ENCODE measurements at regions not wholly inside any gene's neighbourhood (a gene's known extent, or its start where the extent isn't known, plus 50 kb on each side); places are given as distances from the start of the nearest gene placed in this dataset.
"Not testable (repeated sequence)": the region's sequence is repeated elsewhere in the genome, so short reads cannot be mapped to it uniquely, and the experiment has no call there.

GRCh38 chr3:74200952-74201351 lies 413.5 kb downstream of the CNTN3 start:
- TF ChIP-seq POLR2AphosphoS5 (IDR thresholded peaks at IDR 0.05) (no peak), CTCF (IDR thresholded peaks at IDR 0.05) (no peak), POLR2A (IDR thresholded peaks at IDR 0.05; ENCODE audit: low read depth) (no peak), EP300 (IDR thresholded peaks at IDR 0.05) (no peak)
- no peak for DNase-seq (ENCODE audit: extremely low spot score)
- no peak overlapping the region for H3K27ac ChIP-seq (replicated peaks in 1 of 4)
- intact Hi-C loops (cut with DNase I): no loop called here
- H3K9me3 ChIP-seq: no peaks in the 10 kb centered on the region
- H3K4me3 ChIP-seq: no peak overlapping the region
- no peaks in the 10 kb centered on the region for H3K4me1 ChIP-seq
- no peaks in the 10 kb centered on the region for H3K36me3 ChIP-seq
- H3K27me3 ChIP-seq: peaks cover 0 to 5% (median 0%) of the 10 kb centered on the region in 4 donors
- 61% methylated on average over 2 of the region's 2 CpGs for WGBS

- H3K27me3 ChIP-seq; H3K4me1 ChIP-seq; intact Hi-C loops (cut with DNase I); H3K9me3 ChIP-seq; H3K4me3 ChIP-seq; DNase-seq (ENCODE audit: extremely low spot score); H3K27ac ChIP-seq (replicated peaks in 1 of 4); H3K36me3 ChIP-seq: not testable (repeated sequence)
- 98% methylated on average over 5 of the region's 5 CpGs for WGBS
These were observed 435.8 kb downstream of the CNTN3 start for GRCh38 chr3:74178664-74179063.

GRCh38 chr3:74173090-74173489 lies 441.4 kb downstream of the CNTN3 start:
- no peaks in the 10 kb centered on the region for H3K9me3 ChIP-seq
- H3K36me3 ChIP-seq: no peaks in the 10 kb centered on the region
- no peak for DNase-seq (ENCODE audit: extremely low spot score)
- H3K4me3 ChIP-seq: no peak overlapping the region
- TF ChIP-seq POLR2A (IDR thresholded peaks at IDR 0.05; ENCODE audit: low read depth): no peak
- no peak for TF ChIP-seq POLR2AphosphoS5 (IDR thresholded peaks at IDR 0.05)
- no peak for TF ChIP-seq CTCF (IDR thresholded peaks at IDR 0.05)
- TF ChIP-seq EP300 (IDR thresholded peaks at IDR 0.05): no peak
- no peaks in the 10 kb centered on the region for H3K4me1 ChIP-seq
- WGBS: 25% methylated on average over 2 of the region's 2 CpGs
- H3K27ac ChIP-seq (replicated peaks in 1 of 4): no peak overlapping the region
- intact Hi-C loops (cut with DNase I): no loop called here
- H3K27me3 ChIP-seq: no peaks in the 10 kb centered on the region

GRCh38 chr3:74167926-74168325 lies 446.5 kb downstream of the CNTN3 start:
- 69% methylated on average over 1 of the region's 1 CpG for WGBS
- intact Hi-C loops (cut with DNase I): no loop called here
- H3K27me3 ChIP-seq: no peaks in the 10 kb centered on the region
- no peak for DNase-seq (ENCODE audit: extremely low spot score)
- no peak overlapping the region for H3K4me3 ChIP-seq
- TF ChIP-seq CTCF (IDR thresholded peaks at IDR 0.05) (no peak), POLR2AphosphoS5 (IDR thresholded peaks at IDR 0.05) (no peak), EP300 (IDR thresholded peaks at IDR 0.05) (no peak), POLR2A (IDR thresholded peaks at IDR 0.05; ENCODE audit: low read depth) (no peak)
- peaks cover 0 to under 1% (median 0%) of the 10 kb centered on the region in 4 donors for H3K9me3 ChIP-seq
- H3K36me3 ChIP-seq: no peaks in the 10 kb centered on the region
- no peak overlapping the region for H3K27ac ChIP-seq (replicated peaks in 1 of 4)
- no peaks in the 10 kb centered on the region for H3K4me1 ChIP-seq

- intact Hi-C loops (cut with DNase I): no loop called here
- no peak for DNase-seq (ENCODE audit: extremely low spot score)
- Histone ChIP-seq H3K27ac (replicated peaks in 1 of 4) (no peak overlapping the region), H3K4me3 (no peak overlapping the region), H3K9me3 (peaks cover 0 to 13% (median 1%) of the 10 kb centered on the region in 4 donors), H3K27me3 (no peaks in the 10 kb centered on the region), H3K36me3 (no peaks in the 10 kb centered on the region), H3K4me1 (no peaks in the 10 kb centered on the region)
- WGBS: 84% methylated on average over 4 of the region's 4 CpGs
- no peak for TF ChIP-seq POLR2A (IDR thresholded peaks at IDR 0.05; ENCODE audit: low read depth)
- no peak for TF ChIP-seq POLR2AphosphoS5 (IDR thresholded peaks at IDR 0.05)
- no peak for TF ChIP-seq EP300 (IDR thresholded peaks at IDR 0.05)
- TF ChIP-seq CTCF (IDR thresholded peaks at IDR 0.05): no peak
These were observed 449.2 kb downstream of the CNTN3 start for GRCh38 chr3:74165211-74165610.
